ENCODE measurements at regions not wholly inside any gene's neighbourhood (a gene's known extent, or its start where the extent isn't known, plus 50 kb on each side); places are given as distances from the start of the nearest gene placed in this dataset.
"Not testable (repeated sequence)": the region's sequence is repeated elsewhere in the genome, so short reads cannot be mapped to it uniquely, and the experiment has no call there.

DNA sequence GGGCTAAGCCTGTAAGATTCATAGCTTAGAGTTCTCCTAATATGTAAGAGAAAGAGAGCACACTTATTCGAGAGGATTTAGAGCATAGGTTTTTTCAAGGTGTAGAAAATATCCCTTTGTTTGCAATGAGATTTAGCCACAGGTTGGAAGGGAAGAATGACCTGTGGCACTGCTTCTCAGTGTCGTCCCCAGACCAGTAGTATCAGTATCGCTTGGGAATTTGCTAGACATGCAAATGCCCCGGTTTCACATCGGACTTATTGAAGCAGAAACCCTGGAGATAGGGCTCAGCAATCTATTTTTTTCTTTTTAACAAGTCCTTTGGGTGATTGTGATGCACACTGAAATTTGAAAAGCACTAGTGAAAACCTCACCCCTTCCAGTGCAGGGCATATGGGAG, 362.6 kb upstream of the C11orf87 start:
- TF ChIP-seq, protein P1, sequence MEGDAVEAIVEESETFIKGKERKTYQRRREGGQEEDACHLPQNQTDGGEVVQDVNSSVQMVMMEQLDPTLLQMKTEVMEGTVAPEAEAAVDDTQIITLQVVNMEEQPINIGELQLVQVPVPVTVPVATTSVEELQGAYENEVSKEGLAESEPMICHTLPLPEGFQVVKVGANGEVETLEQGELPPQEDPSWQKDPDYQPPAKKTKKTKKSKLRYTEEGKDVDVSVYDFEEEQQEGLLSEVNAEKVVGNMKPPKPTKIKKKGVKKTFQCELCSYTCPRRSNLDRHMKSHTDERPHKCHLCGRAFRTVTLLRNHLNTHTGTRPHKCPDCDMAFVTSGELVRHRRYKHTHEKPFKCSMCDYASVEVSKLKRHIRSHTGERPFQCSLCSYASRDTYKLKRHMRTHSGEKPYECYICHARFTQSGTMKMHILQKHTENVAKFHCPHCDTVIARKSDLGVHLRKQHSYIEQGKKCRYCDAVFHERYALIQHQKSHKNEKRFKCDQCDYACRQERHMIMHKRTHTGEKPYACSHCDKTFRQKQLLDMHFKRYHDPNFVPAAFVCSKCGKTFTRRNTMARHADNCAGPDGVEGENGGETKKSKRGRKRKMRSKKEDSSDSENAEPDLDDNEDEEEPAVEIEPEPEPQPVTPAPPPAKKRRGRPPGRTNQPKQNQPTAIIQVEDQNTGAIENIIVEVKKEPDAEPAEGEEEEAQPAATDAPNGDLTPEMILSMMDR (IDR thresholded peaks at IDR 0.05; ENCODE audit: low read depth, low read length, missing control alignments): no peak
- H3K4me3 ChIP-seq (replicated peaks; ENCODE audit: low read depth, low read length): no peak overlapping the region
- no peak for DNase-seq (ENCODE audit: extremely low read depth, low read depth)

DNA sequence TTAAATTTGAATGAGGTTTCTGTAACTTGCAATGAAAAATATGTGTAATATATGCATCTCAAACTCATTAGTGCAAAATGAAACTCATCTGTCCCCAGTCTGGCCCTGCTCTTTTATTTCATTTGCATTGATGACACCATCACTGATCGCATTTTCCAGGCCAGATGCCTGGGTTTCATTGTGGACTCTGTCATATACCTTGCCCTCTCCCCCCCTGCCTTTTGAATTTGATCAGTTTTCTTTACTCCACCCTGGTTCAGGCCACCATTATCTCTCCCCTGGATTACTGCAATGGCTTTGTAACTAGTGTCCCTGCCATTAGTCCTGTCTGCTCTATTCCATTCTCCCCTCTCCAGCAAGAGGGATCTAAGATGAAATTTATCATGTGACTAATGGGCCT, 360.6 kb upstream of the C11orf87 start:
- TF ChIP-seq, protein P1 (IDR thresholded peaks at IDR 0.05; ENCODE audit: low read depth, low read length, missing control alignments): no peak

DNA sequence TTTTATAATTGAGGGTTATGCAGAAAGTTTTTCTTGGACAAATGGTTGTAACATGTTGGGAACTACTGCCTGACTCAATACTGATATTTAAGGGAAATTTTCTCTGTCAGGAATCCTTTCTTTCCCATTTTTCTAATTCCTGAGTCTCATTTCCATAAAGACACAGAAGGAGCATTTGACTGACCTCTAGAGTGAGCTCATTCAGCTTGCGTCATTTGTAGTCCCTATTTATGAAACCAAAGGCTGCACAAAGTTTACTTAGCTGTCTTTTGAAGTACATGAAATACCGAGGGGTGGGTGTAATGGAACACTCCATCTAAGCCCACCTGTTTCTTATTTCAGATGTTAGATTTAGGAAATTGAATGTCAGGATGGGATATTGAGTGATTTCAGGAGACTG, 359.5 kb upstream of the C11orf87 start:
- TF ChIP-seq, protein P1 (IDR thresholded peaks at IDR 0.05; ENCODE audit: low read depth, low read length, missing control alignments): no peak
- no peak for DNase-seq (ENCODE audit: extremely low read depth, low read depth)
- no peak overlapping the region for H3K4me3 ChIP-seq (replicated peaks; ENCODE audit: low read depth, low read length)

More for the DNA sequence above, 360.6 kb upstream of the C11orf87 start:
- no peak for DNase-seq (ENCODE audit: extremely low read depth, low read depth)
- H3K4me3 ChIP-seq (replicated peaks; ENCODE audit: low read depth, low read length): no peak overlapping the region

DNA sequence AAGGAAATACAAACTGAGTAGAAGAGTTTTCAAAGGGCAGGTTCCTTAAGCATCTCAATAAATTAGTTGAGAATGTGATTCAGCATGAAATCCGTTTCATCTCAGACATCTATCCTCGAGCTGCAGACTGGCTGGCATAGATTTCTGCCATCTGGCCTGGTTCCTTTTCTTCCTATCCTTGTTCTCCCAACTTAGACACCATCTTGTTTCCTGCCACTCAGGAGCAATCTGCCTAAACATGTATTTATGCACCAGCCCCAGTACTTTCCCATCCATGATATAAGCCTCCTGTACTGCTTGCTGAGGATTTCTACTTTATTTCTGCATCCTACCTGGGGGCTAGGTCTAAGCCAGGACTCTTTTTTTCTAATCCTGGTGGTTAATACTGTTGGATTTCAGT, 359.1 kb upstream of the C11orf87 start:
- no peak overlapping the region for H3K4me3 ChIP-seq (replicated peaks; ENCODE audit: low read depth, low read length)
- DNase-seq (ENCODE audit: extremely low read depth, low read depth): no peak
- TF ChIP-seq, protein P1 (IDR thresholded peaks at IDR 0.05; ENCODE audit: low read depth, low read length, missing control alignments): no peak

DNA sequence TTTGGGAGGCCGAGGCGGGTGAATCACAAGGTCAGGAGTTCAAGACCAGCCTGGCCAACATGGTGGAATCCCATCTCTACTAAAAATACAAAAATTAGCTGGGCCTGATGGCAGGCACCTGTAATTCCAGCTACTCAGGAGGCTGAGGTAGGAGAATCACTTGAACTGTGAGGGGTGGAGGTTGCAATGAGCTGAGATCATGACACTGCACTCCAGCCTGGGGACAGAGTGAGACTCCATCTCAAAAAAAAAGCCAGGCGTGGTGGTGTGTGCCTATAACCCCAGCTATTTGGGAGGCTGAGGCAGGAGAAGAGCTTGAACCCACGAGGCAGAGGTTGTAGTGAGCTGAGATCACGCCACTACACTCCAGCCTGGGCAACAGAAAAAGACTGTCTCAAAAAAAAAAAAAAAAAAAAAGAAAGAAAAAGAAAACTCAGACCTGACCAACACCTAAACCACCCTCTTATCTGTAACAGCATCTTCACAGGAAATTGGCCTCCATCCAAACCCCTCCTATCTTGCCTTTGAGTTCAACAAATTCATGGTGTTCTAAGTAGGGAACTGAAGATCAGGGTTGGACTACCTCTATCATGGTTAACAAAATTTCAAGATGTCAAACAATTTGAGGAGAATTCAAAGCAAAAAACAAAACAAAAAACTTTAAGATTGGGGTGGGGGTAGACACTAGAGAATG, 357.2 kb upstream of the C11orf87 start:
- DNase-seq (ENCODE audit: extremely low read depth, low read depth): not testable (repeated sequence)

DNA sequence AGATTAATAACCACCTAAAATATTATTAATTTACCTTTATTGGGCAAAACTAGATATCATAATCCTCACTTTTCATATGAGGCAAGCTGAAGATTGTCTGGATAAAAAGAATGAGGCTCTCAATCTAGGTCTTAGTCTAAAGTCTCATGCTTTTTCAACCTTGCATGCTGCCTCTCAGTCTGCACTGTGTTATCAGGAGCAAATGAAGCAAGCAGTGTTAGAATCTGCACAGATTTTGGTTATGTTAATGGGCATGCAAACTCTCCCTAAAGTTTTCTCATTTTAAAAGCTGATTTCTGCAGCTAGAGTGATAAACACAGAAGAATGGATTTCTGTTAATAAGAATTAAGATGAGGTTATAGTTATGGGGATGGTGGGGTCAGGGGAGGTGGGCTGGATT, 350.7 kb upstream of the C11orf87 start:
- DNase-seq (ENCODE audit: extremely low read depth, low read depth): no peak
- H3K4me3 ChIP-seq (replicated peaks; ENCODE audit: low read depth, low read length): no peak overlapping the region
- TF ChIP-seq, protein P1 (IDR thresholded peaks at IDR 0.05; ENCODE audit: low read depth, low read length, missing control alignments): no peak

More for the DNA sequence above, 357.2 kb upstream of the C11orf87 start:
- not testable (repeated sequence) for H3K4me3 ChIP-seq (replicated peaks; ENCODE audit: low read depth, low read length)

DNA sequence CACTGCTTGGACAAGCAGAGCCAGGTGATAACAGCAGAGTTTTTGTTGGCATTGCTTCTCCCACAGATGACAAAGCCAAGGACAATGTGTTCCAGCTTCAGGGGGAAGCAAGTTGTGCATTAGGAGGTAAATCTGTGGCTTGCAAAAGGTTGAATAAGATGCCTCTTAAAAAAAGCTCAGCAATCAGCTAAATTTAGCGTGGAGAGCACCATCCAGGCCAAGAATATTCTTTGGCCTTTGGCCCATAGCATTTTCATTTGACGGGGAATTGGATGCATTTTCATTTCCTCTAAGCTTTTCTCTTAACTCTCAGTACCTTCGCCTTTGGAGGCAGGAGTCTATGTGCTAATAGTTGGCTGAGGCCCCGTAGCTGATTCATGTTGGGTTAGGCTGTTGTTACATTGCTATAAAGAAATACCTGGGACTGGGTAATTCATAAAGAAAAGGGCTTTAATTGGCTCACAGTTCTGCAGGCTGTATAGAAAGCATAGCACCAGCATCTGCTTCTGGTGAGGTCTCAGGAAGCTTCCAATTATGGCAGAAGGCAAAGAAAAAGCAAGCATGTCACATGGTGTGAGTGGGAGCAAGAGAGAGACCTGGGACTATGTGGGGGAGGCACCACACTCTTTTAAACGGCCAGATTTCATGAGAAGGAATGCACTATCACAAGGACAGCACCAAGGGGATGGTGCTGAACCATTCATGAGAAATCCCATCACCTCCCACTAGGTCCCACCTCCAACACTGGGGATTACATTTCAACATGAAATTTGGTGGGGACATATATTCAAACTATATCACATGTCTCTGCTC, 350.1 kb upstream of the C11orf87 start:
- TF ChIP-seq, protein P1 (IDR thresholded peaks at IDR 0.05; ENCODE audit: low read depth, low read length, missing control alignments): no peak
- no peak for DNase-seq (ENCODE audit: extremely low read depth, low read depth)
- H3K4me3 ChIP-seq (replicated peaks; ENCODE audit: low read depth, low read length): no peak overlapping the region
